ENCODE measurements at regions not wholly inside any gene's neighbourhood (a gene's known extent, or its start where the extent isn't known, plus 50 kb on each side); places are given as distances from the start of the nearest gene placed in this dataset.
"Not testable (repeated sequence)": the region's sequence is repeated elsewhere in the genome, so short reads cannot be mapped to it uniquely, and the experiment has no call there.

DNA sequence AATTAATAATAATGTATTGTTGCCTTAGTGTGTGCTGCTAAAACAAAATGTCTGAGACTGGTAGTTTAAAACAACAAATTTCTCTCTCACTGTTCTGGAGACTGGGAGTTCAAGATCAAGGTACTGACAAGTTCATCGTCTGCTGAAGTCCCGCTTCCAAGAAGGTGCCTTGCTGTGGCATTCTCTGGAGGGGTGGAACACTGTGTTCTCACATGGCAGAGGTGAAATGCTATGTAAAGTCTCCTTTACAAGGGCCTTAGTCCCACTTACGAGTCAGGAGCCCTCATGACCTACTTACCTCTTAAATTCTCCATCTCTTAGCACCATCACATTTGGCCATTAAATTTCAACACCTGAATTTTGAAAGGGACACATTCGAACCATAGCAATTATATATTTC, 299.2 kb upstream of the RBMS1 start:
- no peak for DNase-seq

GRCh38 chr2:160794926-160795325, 301.3 kb upstream of the RBMS1 start:
- DNase-seq, result no peak

- DNase-seq, result no peak
Measured at GRCh38 chr2:160803881-160804280, 310.3 kb upstream of the RBMS1 start.

DNA sequence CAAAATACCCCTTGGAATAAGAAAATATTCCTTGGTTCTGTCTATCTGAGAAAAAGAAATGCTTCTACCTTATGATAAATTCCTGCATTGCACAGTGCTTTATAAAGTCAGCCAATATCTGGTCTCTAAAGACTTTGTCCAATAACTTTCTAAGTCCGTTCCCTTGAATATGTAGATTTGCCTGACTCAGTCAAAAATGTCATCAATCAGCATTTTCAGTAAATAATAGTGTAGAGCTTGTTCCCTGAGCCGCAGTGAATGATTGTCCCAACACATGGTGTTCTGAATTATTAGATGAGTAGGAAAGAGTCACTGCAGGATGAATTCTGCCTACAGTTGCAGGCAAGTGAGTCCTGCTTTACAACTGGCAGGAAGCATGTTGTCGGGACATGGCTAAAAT, 316.8 kb upstream of the RBMS1 start:
- no peak for DNase-seq

DNA sequence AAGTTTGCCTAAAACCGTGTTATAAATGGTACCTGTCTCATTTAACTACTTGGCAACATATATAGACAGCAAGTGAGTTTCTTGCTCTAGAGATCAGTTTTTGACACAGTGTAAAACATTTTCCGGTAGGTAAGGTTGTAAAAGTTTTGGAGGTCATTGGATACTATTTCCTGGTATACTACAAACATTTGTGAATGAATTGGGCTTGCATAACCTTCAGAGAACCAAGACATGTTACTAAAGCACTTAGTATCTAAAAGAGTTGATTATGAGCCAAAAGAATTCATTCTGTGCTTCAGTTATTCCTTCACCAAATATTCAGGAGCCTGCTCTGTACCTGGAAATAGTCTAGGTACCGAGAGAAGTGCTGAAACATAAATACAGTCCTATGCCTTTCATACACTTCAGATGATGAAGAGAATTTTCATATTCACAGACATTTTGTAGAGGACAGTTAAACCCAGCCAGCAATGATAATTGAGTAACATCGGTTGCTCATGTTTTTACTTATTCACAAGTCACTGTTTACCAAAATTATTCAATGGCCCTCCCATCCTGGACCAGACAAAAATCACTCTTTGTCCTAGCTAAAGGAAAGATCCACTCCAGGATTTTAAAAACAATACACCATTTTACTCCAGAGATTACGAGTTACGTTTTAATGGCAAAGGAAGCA, 319.4 kb upstream of the RBMS1 start:
- DNase-seq, result no peak

DNA sequence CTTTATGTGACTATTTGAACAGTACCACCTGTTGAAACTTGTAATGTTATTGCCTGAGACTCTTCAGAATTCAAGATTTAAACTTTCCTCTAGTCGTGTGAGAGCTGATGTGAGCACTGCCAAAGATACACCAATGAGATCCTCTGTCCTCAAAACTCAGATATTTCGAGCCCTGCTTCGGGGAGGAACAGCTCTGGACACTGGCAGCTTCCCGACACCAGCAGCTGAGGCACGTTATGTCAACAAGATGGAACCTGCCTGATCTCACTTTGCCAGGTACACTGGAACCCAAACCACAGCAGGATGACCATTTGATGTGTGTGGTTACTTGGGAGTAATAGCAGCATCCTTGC, 319.9 kb upstream of the RBMS1 start:
- no peak for DNase-seq

DNA sequence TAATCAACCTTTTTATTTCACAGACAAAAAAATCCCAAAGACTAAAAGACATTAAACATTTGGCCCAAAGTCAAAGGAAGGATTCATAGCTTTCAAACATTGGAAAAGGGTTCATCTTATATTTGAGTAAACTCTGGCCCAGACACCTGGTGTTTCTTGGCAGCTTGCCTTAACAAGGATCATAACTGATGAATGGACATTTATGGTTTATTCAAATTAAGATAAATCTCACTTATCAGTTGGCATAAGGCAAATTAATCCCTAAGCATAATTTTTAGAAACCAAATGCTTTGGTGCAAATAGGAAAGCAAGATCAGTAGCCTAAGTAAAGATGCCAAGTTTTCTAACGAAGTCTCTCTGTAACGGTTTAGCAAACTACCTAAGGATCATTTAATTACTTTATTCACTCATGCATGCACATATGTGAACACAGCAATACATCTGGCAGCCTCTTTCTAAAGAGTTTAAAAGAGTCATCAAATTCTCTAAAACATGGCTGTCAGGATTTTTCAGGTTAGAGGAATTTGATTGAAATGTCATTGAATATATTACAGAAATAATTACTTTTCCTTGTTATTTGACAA, 323.4 kb upstream of the RBMS1 start:
- DNase-seq, result no peak

DNA sequence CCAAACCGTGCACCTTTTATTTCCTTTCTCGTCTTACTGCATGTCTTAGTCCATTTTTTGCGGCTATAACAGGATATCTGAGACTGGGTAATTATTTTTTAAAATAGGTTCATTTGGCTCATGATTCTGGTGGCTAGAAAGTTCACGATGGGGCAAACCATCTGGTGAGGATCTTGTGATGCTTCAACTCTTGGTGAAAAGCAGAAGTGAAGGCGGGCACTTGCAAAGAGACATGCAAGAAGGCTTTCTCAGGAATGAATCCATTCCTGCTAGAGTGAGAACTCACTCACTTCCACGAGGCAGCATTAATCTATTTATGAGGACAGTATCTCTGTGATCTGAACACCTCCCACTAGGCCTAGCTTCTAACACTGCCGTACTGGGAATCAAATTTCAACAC, 327.1 kb upstream of the RBMS1 start:
- no peak for DNase-seq

GRCh38 chr2:160822006-160822405, 328.4 kb upstream of the RBMS1 start:
- no peak for DNase-seq

- no peak for DNase-seq
Measured at GRCh38 chr2:160825433-160825832, 331.8 kb upstream of the RBMS1 start.

DNA sequence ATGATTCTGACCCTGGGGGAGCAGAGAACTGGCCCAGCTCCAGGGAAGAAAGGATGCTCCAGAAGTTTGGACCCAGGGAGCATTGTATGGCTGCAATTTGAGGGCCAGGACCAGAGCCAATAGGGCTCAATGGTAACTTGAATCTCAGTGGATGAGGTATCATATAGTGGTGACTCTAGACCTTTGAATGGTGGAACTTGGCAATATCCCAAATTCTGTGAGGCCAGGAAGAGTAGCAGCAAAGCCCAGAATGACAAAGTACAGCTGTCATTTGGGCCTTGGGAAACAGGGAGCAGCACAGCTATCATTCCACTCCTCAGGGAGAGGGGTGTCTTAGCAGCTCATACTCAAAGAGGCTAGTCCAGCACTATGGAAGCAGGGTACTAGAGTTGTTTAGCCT, 332.9 kb upstream of the RBMS1 start:
- no peak for DNase-seq

DNA sequence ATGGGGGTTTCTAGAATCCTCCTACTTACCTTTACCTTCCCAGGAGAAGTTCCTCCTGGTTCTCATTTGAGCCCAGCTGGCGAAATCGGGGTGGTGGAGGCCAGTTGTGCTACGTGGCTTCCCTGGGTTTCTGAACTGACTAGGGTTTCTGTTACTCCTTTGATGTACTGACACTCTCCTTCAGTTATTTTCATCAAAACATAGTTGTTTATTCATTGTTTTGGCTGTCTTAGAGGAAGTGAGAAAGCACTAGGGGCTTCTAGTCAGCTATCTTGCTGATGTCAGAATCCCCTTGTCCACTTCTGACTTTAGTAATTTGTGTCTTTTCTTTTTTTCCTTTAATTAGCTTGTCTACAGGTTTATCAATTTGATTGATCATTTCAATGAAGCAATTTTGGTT, 332.2 kb upstream of the TANK start:
- no peak for DNase-seq

GRCh38 chr2:160832381-160832780, 327.8 kb upstream of the TANK start:
- not testable (repeated sequence) for DNase-seq

DNA sequence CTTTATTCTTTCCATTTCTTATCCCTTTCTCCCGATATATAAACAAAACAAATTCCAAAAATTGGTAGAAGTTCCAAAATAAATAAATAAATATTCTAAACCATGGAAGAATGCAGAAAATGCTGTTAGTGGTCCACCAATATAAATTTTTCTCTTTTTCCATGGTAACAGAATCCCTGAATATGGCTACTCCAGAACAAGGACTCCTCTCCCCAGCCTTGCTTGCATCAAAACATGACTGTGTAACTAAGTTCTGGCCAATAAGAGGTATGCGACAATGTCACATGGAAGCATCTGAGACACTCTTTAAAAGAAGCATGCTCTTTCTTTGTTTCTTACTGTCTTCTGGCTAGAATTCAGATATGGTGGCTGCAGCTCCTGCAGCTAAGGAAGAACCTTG, 325.1 kb upstream of the TANK start:
- DNase-seq, result no peak

DNA sequence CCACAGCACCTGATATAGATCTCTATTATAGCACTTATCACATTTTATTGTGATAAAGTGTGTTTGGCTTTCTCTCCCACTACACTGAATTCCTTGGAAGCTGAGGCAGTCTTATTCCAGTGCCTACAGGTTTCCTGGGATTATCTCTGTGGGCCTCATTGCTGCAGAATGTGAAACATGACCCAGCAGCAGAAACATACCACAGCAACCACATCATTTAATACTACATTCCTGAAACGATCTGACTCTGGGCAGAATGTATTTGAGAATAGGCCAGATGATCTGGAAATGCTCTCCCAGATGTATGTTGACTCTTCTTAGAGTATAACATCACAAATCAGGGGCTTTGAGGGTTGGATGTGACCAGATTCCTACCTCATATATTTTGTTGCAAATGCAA, 323.5 kb upstream of the TANK start:
- no peak for DNase-seq

DNA sequence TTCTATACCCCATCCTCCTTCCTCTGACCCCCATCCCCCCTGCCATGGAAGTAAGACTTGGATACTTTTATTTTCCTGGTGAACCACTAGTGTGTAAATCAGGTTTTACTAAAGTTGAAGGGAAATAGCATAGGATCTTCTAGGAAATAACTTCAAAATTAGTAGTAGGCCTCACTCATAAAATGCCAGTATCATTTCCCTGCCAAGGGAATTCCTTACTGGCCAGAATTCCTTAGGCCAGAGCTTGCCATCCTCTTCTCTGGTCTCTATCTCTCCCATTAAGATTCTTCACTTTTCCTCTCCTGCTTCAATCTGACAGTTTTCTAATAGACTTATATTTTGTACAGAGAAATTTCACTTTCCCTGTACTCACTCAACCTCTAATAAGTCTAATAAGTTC, 322.8 kb upstream of the TANK start:
- no peak for DNase-seq

- DNase-seq, result no peak
Measured at GRCh38 chr2:160838147-160838546, 322.1 kb upstream of the TANK start.

- no peak for DNase-seq
Measured at GRCh38 chr2:160838691-160839090, 321.5 kb upstream of the TANK start.

GRCh38 chr2:160842286-160842685, 317.9 kb upstream of the TANK start:
- DNase-seq, result no peak

DNA sequence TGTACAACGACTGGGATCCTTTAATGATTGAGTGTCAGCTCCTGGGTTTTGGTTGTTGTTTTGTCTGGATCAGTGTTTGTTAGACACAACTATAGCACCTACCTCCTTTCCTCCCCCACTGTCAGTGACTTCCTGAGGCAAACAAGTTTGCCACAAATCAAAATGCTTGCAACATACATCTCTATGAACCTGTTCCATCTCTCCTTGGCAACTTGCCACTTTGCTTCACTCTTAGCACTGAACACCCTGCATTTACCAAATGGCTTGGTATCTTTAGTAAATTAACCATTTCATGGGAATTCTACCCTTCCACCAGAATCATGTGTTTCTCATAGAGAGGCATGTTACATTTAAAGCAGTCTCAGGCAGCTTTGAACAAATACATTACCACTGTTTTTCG, 301.1 kb upstream of the TANK start:
- no peak for DNase-seq

- no peak for DNase-seq
Measured at GRCh38 chr2:160862226-160862625, 298.0 kb upstream of the TANK start.

- no peak for DNase-seq
Measured at GRCh38 chr2:160868891-160869290, 291.3 kb upstream of the TANK start.

DNA sequence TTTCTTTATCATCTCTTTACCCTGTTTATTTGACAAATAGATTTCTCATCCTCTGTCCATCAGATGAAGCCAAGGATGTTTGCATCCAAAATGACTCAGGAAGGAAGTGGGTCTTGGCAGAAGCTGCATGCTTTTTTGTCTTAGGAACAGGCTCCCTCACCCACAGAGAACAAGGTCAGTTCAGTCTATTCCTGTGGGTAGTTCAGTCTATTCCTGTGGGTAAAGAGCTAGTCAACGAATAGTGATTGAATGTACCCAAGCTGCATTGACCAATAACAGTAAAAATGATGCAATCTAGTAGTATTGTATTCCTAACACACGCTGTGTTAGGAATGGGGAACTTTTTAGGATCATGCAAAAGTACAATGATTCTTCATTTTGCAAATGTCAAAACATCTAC, 290.8 kb upstream of the TANK start:
- DNase-seq, result no peak

All from hypothalamus (tissue), 51 donors.